Ectodermal cell (in vitro differentiated cells): ENCODE measurements at regions not wholly inside any gene's neighbourhood (a gene's known extent, or its start where the extent isn't known, plus 50 kb on each side); places are given as distances from the start of the nearest gene placed in this dataset.

Source experiments
- H3K27ac ChIP-seq: 2 replicates; pipeline ENCODE4 v1.7.0; 2013; ENCODE audit warnings: mild to moderate bottlenecking, low read depth, low read length; ENCODE audit not compliant: insufficient read depth, poor library complexity, severe bottlenecking
- H3K27me3 ChIP-seq: 2 replicates; pipeline ENCODE4 v1.7.0; 2013; ENCODE audit warnings: mild to moderate bottlenecking, low read length; ENCODE audit not compliant: insufficient read depth, control insufficient read depth, poor library complexity, severe bottlenecking
- H3K36me3 ChIP-seq: one replicate; pipeline ENCODE4 v1.7.0; 2013; ENCODE audit warnings: low read length; ENCODE audit not compliant: control insufficient read depth, insufficient read depth
- H3K4me1 ChIP-seq: one replicate; pipeline ENCODE4 v1.7.0; 2013; ENCODE audit warnings: low read length; ENCODE audit not compliant: control insufficient read depth, insufficient read depth
- H3K4me3 ChIP-seq: 2 replicates; pipeline ENCODE4 v1.7.0; 2013; ENCODE audit warnings: low read depth, low read length, control low read depth; ENCODE audit not compliant: insufficient read depth
- H3K9me3 ChIP-seq: 2 replicates; pipeline ENCODE4 v1.7.0; 2013; ENCODE audit warnings: mild to moderate bottlenecking, low read length, moderate library complexity; ENCODE audit not compliant: control insufficient read depth
- WGBS, 2 experiments: methylation state at CpG; one replicate each; pipeline ENCODE4 v1.1.7; 2013; ENCODE audit warnings: missing lambda C conversion rate in 2 of 2; 5-methylcytosine and 5-hydroxymethylcytosine counted together

GRCh38 chr2:38223256-38223655 lies 147.3 kb upstream of the CYP1B1 start:
- WGBS, 2 experiments = 96 to 98% methylated on average over 2 to 4 of the region's 4 CpGs
- Histone ChIP-seq H3K27me3 (no peaks in the 10 kb centered on the region), H3K27ac (no peak overlapping the region), H3K4me3 (no peak overlapping the region), H3K9me3 (no peaks in the 10 kb centered on the region), H3K4me1 (peaks cover 19% of the 10 kb centered on the region), H3K36me3 (no peaks in the 10 kb centered on the region)

GRCh38 chr2:38220164-38220563 lies 144.2 kb upstream of the CYP1B1 start:
- H3K9me3 ChIP-seq = no peaks in the 10 kb centered on the region
- WGBS, 2 experiments = 94 to 95% methylated on average over 3 of the region's 3 CpGs
- no peaks in the 10 kb centered on the region for H3K27me3 ChIP-seq
- H3K4me3 ChIP-seq = no peak overlapping the region
- no peaks in the 10 kb centered on the region for H3K36me3 ChIP-seq
- H3K27ac ChIP-seq = no peak overlapping the region
- H3K4me1 ChIP-seq = peaks cover 15% of the 10 kb centered on the region

- Histone ChIP-seq H3K4me1 (peaks cover 15% of the 10 kb centered on the region), H3K27ac (no peak overlapping the region), H3K27me3 (no peaks in the 10 kb centered on the region), H3K36me3 (no peaks in the 10 kb centered on the region), H3K4me3 (no peak overlapping the region), H3K9me3 (no peaks in the 10 kb centered on the region)
- WGBS, 2 experiments = 84 to 90% methylated on average over 5 of the region's 5 CpGs
Measured at GRCh38 chr2:38218995-38219394, 143.0 kb upstream of the CYP1B1 start.

- H3K9me3 ChIP-seq = no peaks in the 10 kb centered on the region
- no peaks in the 10 kb centered on the region for H3K27me3 ChIP-seq
- peaks cover 19% of the 10 kb centered on the region for H3K4me1 ChIP-seq
- 79 to 87% methylated on average over 4 of the region's 4 CpGs for WGBS, 2 experiments
- H3K27ac ChIP-seq = no peak overlapping the region
- no peak overlapping the region for H3K4me3 ChIP-seq
- H3K36me3 ChIP-seq = no peaks in the 10 kb centered on the region
Measured at GRCh38 chr2:38218591-38218991, 142.6 kb upstream of the CYP1B1 start.

- Histone ChIP-seq H3K36me3 (no peaks in the 10 kb centered on the region), H3K27me3 (no peaks in the 10 kb centered on the region), H3K27ac (no peak overlapping the region), H3K4me3 (no peak overlapping the region), H3K4me1 (peaks cover 19% of the 10 kb centered on the region), H3K9me3 (no peaks in the 10 kb centered on the region)
- 92 to 94% methylated on average over 6 of the region's 6 CpGs for WGBS, 2 experiments
Measured at GRCh38 chr2:38217401-38218188, 141.6 kb upstream of the CYP1B1 start.

GRCh38 chr2:38216886-38217285 lies 140.9 kb upstream of the CYP1B1 start:
- Histone ChIP-seq H3K27me3 (no peaks in the 10 kb centered on the region), H3K36me3 (no peaks in the 10 kb centered on the region), H3K9me3 (no peaks in the 10 kb centered on the region), H3K4me1 (peaks cover 19% of the 10 kb centered on the region), H3K27ac (no peak overlapping the region), H3K4me3 (no peak overlapping the region)

GRCh38 chr2:38215993-38216392 lies 140.0 kb upstream of the CYP1B1 start:
- Histone ChIP-seq H3K36me3 (no peaks in the 10 kb centered on the region), H3K4me3 (no peak overlapping the region)

GRCh38 chr2:38215522-38215921 lies 139.6 kb upstream of the CYP1B1 start:
- H3K4me1 ChIP-seq = peaks cover 19% of the 10 kb centered on the region
- H3K4me3 ChIP-seq = no peak overlapping the region
- no peaks in the 10 kb centered on the region for H3K27me3 ChIP-seq
- no peaks in the 10 kb centered on the region for H3K9me3 ChIP-seq
- H3K27ac ChIP-seq = no peak overlapping the region
- 100% methylated on average over 1 to 2 of the region's 2 CpGs for WGBS, 2 experiments
- H3K36me3 ChIP-seq = no peaks in the 10 kb centered on the region

More at GRCh38 chr2:38215993-38216392, 140.0 kb upstream of the CYP1B1 start:
- Histone ChIP-seq H3K9me3 (no peaks in the 10 kb centered on the region), H3K27ac (no peak overlapping the region), H3K27me3 (no peaks in the 10 kb centered on the region), H3K4me1 (peaks cover 19% of the 10 kb centered on the region)

GRCh38 chr2:38214209-38214717 lies 138.3 kb upstream of the CYP1B1 start:
- WGBS, 2 experiments = 38 to 44% methylated on average over 5 of the region's 5 CpGs
- no peak overlapping the region for H3K4me3 ChIP-seq
- H3K9me3 ChIP-seq = no peaks in the 10 kb centered on the region
- no peaks in the 10 kb centered on the region for H3K27me3 ChIP-seq
- H3K27ac ChIP-seq = no peak overlapping the region
- H3K36me3 ChIP-seq = no peaks in the 10 kb centered on the region
- H3K4me1 ChIP-seq = peaks cover 19% of the 10 kb centered on the region

- Histone ChIP-seq H3K27ac (peak overlapping the region; percentile 19), H3K4me1 (peaks cover 16% of the 10 kb centered on the region), H3K9me3 (no peaks in the 10 kb centered on the region), H3K27me3 (no peaks in the 10 kb centered on the region), H3K4me3 (no peak overlapping the region), H3K36me3 (no peaks in the 10 kb centered on the region)
- WGBS, 2 experiments = 80 to 91% methylated on average over 3 to 4 of the region's 4 CpGs
Measured at GRCh38 chr2:38213619-38214167, 137.7 kb upstream of the CYP1B1 start.
